Karpas-422 (cell line): ENCODE measurements at regions not wholly inside any gene's neighbourhood (a gene's known extent, or its start where the extent isn't known, plus 50 kb on each side); places are given as distances from the start of the nearest gene placed in this dataset.
"Not testable (repeated sequence)": the region's sequence is repeated elsewhere in the genome, so short reads cannot be mapped to it uniquely, and the experiment has no call there.

Source experiments
- DNase-seq: peaks from one replicate; pipeline ENCODE4 v3.0.0-alpha.2; 2015
- H2AFZ ChIP-seq: fragments of 200-600 bp; sonication (generic); 2 replicates; pipeline ENCODE4 v1.6.1; 2014; ENCODE audit warnings: antibody characterized with exemption, low read length, mixed read lengths
- H3K27ac ChIP-seq: fragments of 200-600 bp; sonication (generic); 2 replicates; pipeline ENCODE4 v1.5.1; 2014; ENCODE audit warnings: mild to moderate bottlenecking, low read length, moderate library complexity
- H3K27me3 ChIP-seq: fragments of 200-600 bp; sonication (generic); 2 replicates; pipeline ENCODE4 v1.6.1; 2014; ENCODE audit warnings: low read length, mixed read lengths
- H3K36me3 ChIP-seq: fragments of 200-600 bp; sonication (generic); 2 replicates; pipeline ENCODE4 v1.6.1; 2014; ENCODE audit warnings: low read length, mixed read lengths; ENCODE audit not compliant: insufficient read depth
- H3K4me1 ChIP-seq: fragments of 200-600 bp; sonication (generic); 2 replicates; pipeline ENCODE4 v1.6.1; 2014; ENCODE audit warnings: mild to moderate bottlenecking, low read length, mixed read lengths
- H3K4me2 ChIP-seq: fragments of 200-600 bp; sonication (generic); 2 replicates; pipeline ENCODE4 v1.6.1; 2014; ENCODE audit warnings: low read length, low read depth, mild to moderate bottlenecking; ENCODE audit not compliant: poor library complexity, severe bottlenecking
- H3K4me3 ChIP-seq: fragments of 200-600 bp; sonication (generic); 2 replicates; pipeline ENCODE4 v1.5.1; 2014; ENCODE audit warnings: mild to moderate bottlenecking, antibody characterized with exemption, low read length, mixed read lengths
- H3K79me2 ChIP-seq: fragments of 200-600 bp; sonication (generic); 2 replicates; pipeline ENCODE4 v1.6.1; 2014; ENCODE audit warnings: mild to moderate bottlenecking, low read length, mixed read lengths
- H3K9ac ChIP-seq: fragments of 200-600 bp; sonication (generic); 2 replicates; pipeline ENCODE4 v1.6.0; 2014; ENCODE audit warnings: low read length
- H3K9me2 ChIP-seq: fragments of 200-600 bp; sonication (generic), shearing (Covaris generic); replicated peaks from 2 replicates; pipeline ENCODE4 v1.6.0; 2014; ENCODE audit warnings: mild to moderate bottlenecking, low read length, moderate library complexity; ENCODE audit not compliant: insufficient read depth
- H3K9me3 ChIP-seq: fragments of 300-700, 200-600 bp; sonication (generic); 2 replicates; pipeline ENCODE4 v1.6.1; 2014; ENCODE audit warnings: low read length, mixed read lengths
- H4K20me1 ChIP-seq: fragments of 200-600 bp; sonication (generic); 2 replicates; pipeline ENCODE4 v1.6.1; 2014; ENCODE audit warnings: mild to moderate bottlenecking, antibody characterized with exemption, low read length, low read depth; ENCODE audit not compliant: insufficient read depth

DNA sequence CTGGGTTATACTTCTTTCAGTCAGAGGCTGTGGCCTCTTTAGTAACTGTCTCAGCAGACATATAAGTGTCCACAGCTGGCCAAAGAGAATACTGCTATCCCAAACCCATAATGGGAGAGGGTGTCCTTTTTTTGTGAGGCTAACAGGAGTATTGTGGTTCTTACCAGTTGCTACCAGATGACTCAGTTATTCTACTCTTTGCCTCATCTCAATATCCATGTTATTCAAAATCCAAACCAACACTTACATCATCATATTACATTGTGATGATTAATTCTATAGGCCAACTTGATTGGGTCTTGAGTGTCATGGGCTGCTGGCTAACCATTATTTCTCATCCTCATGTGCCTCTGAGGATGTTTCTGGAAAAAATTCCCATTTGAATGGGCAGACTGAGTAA lies 120.9 kb downstream of the TMEM168 start:
- no peak for DNase-seq
- H3K27ac ChIP-seq = no peak overlapping the region
- H3K4me2 ChIP-seq = no peak overlapping the region
- H3K9me2 ChIP-seq = no peaks in the 10 kb centered on the region
- no peak overlapping the region for H2AFZ ChIP-seq
- no peaks in the 10 kb centered on the region for H3K4me1 ChIP-seq
- no peak overlapping the region for H3K4me3 ChIP-seq
- no peaks in the 10 kb centered on the region for H3K27me3 ChIP-seq
- no peaks in the 10 kb centered on the region for H3K79me2 ChIP-seq
- no peak overlapping the region for H3K9ac ChIP-seq
- no peaks in the 10 kb centered on the region for H4K20me1 ChIP-seq
- H3K9me3 ChIP-seq = no peaks in the 10 kb centered on the region
- no peaks in the 10 kb centered on the region for H3K36me3 ChIP-seq

DNA sequence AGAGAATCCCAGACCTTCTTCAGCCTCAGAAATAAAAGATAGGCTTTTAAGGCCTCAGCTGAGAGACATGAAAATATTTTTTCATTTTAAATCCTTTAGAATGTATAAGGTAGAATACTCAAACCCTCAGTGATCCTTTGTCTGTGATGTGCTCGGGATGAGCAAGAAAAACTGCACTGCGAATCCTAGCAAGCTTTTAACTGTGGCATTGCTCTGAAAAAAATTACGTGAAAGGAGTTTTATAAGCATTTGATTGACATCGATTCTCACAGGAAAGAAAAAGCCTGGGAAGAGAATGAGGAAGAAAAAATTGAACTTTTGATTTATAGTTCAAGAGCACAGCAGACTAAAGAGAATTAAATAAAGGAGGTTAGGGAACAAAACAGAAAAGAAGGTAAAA lies 120.0 kb downstream of the TMEM168 start:
- Histone ChIP-seq H3K9me2 (no peaks in the 10 kb centered on the region), H3K79me2 (no peaks in the 10 kb centered on the region), H3K27me3 (no peaks in the 10 kb centered on the region), H3K4me3 (no peak overlapping the region), H3K27ac (no peak overlapping the region), H3K9me3 (no peaks in the 10 kb centered on the region), H3K36me3 (no peaks in the 10 kb centered on the region), H4K20me1 (no peaks in the 10 kb centered on the region), H3K4me1 (no peaks in the 10 kb centered on the region), H2AFZ (no peak overlapping the region), H3K9ac (no peak overlapping the region), H3K4me2 (no peak overlapping the region)
- no peak for DNase-seq

DNA sequence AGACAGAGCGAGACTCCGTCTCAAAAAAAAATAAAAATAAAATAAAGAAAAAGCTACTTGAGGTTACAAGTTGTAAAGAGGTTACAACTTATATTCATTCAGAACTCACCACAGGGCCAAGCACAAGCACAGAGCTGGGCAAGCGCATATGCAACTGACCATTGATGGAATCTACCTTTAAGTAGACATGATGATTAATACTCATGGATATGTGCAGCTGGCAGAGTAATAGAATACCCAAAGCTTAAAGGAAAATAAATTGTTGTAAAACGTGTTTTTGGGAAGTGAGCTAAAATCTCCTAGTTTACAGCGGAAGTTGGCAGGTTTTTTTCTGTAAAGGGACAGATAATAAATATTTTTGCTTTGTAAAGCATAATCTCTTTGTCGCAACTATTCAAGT lies 111.6 kb downstream of the TMEM168 start:
- Histone ChIP-seq H3K4me1 (no peaks in the 10 kb centered on the region), H3K27ac (no peak overlapping the region), H3K4me3 (no peak overlapping the region), H3K9me3 (no peaks in the 10 kb centered on the region), H3K9ac (no peak overlapping the region), H3K9me2 (no peaks in the 10 kb centered on the region), H4K20me1 (no peaks in the 10 kb centered on the region), H3K36me3 (no peaks in the 10 kb centered on the region), H3K27me3 (no peaks in the 10 kb centered on the region), H3K79me2 (no peaks in the 10 kb centered on the region), H2AFZ (no peak overlapping the region), H3K4me2 (no peak overlapping the region)
- DNase-seq = no peak

DNA sequence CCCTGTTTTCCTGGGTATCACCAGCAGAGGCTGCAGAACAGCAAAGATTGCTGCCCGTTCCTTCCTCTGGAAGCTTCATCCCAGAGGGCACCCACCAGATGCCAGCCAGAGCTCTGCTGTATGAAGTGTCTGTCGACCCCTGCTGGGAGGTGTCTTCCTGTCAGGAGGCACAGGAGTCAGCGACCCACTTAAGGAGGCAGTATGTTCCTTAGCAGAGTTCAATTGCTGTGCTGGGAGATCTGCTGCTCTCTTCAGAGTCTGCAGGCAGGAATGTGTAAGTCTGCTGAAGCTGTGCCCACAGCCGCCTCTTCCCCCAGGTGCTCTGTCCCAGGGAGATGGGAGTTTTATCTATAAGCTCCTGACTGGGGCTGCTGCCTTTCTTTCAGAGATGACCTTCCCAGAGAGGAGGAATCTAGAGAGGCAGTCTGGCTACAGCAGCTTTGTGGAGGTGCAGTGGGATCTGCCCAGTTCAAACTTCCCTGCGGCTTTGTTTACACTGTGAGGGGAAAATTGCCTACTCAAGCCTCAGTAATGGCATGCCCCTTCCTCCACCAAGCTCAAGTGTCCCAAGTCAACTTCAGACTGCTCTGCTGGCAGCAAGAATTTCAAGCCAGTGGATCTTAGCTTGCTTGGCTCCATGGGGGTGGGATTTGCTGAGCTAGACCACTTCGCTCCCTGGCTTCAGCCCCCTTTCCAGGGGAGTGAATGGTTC lies 100.6 kb downstream of the TMEM168 start:
- not testable (repeated sequence) for H3K27me3 ChIP-seq, H4K20me1 ChIP-seq, H3K4me1 ChIP-seq, H3K9me3 ChIP-seq, H3K9me2 ChIP-seq, H3K36me3 ChIP-seq, H3K9ac ChIP-seq, H3K4me3 ChIP-seq, DNase-seq, H3K27ac ChIP-seq, H3K79me2 ChIP-seq
- peak overlapping the region; percentile 84; the same call in 1 of the 2 replicates for H2AFZ ChIP-seq
- H3K4me2 ChIP-seq = peak overlapping the region; percentile 52

DNA sequence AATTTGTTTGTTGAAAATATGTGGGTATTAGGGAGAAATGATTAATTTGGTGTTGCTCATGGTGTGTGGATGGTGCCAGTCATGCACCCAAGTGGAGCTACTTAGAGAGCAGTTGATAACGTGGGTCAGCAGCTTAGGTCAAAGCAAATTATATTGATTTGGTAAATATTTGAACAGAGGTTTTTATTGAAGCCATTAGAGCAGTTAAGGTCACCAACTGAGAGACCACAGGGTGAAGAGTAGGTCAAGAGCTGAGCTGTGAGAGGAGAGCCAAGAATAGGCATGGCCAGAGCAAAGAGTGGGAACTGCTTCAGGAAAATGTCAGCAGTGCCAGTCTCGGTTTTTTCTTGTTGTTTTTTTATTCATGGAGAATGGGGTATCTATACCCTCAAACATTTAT lies 97.9 kb downstream of the TMEM168 start:
- Histone ChIP-seq H3K36me3 (no peaks in the 10 kb centered on the region), H4K20me1 (no peaks in the 10 kb centered on the region), H3K27me3 (no peaks in the 10 kb centered on the region), H3K9me2 (no peaks in the 10 kb centered on the region), H3K27ac (no peak overlapping the region), H3K79me2 (no peaks in the 10 kb centered on the region), H3K4me1 (no peaks in the 10 kb centered on the region; the same call in 1 of the 2 replicates), H3K9me3 (no peaks in the 10 kb centered on the region), H3K4me3 (no peak overlapping the region), H3K9ac (no peak overlapping the region), H2AFZ (no peak overlapping the region), H3K4me2 (no peak overlapping the region)
- DNase-seq = no peak

DNA sequence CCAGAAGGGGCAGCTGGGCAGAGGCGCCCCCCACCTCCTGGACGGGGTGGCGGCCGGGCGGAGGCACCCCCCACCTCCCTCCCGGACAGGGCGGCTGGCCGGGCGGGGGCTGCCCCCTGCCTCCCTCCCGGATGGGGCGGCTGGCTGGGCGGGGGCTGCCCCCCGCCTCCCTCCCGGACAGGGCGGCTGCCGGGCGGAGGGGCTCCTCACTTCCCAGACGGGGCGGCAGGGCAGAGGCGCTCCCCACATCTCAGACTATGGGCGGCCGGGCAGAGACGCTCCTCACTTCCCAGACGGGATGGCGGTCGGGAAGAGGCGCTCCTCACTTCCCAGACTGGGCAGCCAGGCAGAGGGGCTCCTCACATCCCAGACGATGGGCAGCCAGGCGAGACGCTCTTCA lies 93.0 kb downstream of the TMEM168 start:
- not testable (repeated sequence) for DNase-seq, H3K4me2 ChIP-seq, H3K27ac ChIP-seq, H3K79me2 ChIP-seq, H4K20me1 ChIP-seq, H2AFZ ChIP-seq, H3K9me2 ChIP-seq, H3K27me3 ChIP-seq, H3K9ac ChIP-seq, H3K9me3 ChIP-seq, H3K4me3 ChIP-seq, H3K36me3 ChIP-seq, H3K4me1 ChIP-seq

DNA sequence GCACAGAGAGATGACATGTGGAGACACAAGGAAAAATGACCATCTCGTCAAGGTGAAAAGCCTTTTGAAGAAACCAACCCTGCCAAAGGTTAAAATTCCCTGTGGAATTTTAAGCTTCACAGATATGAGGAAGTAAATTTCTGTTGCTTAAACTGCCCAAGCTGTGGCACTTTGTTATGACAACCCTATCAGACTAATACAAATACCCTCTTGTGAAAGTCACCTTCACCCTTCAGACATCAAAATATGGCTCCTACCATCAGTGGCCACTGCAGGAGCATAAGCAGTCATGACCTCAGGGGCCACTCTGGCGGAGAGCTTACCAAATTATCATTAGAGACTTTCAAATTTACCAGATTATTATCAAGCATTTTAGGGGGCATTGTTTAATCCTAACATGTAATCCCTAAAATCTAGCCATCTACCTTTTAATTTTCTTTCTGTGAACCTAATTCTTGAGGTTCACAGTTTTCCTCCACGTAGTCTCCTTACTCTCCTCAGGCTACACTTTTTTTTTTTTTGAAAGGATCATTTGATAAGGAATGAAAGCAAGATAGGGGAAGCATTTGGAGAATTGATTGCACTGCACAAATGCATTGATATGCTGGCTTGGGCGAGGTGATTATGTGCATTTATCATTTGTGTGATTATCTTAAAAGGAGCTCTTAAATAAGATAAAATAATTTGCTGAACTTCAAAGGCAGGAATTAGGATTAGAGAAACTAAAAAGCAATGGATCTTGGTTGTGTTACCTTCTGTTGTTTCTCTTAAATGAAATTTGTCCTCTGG lies 90.3 kb downstream of the TMEM168 start:
- Histone ChIP-seq H3K27ac (no peak overlapping the region), H3K27me3 (no peaks in the 10 kb centered on the region), H3K4me2 (no peak overlapping the region), H4K20me1 (no peaks in the 10 kb centered on the region), H3K9me3 (no peaks in the 10 kb centered on the region), H3K4me3 (no peak overlapping the region), H3K9ac (no peak overlapping the region), H3K9me2 (no peaks in the 10 kb centered on the region), H3K36me3 (no peaks in the 10 kb centered on the region), H3K4me1 (no peaks in the 10 kb centered on the region), H3K79me2 (no peaks in the 10 kb centered on the region), H2AFZ (no peak overlapping the region)
- no peak for DNase-seq

DNA sequence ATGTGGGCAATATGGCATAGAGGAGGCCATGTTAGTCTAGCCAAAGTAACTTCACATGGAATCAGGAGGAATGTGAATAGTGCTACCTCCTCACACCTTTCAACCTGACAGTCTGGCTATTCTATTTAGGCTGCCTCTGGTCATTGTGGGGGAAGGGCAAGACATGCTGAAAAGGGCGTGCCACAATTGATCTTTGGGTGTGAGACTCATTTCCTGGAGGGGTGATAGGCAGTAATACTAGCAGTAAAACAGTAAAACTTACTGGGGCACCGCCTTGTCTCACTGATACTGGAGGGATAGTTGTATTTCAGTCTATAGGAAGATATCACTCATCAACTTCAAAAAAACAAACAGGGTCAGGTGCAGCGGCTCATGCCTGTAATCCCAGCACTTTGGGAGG lies 88.7 kb downstream of the TMEM168 start:
- H3K27ac ChIP-seq = no peak overlapping the region
- no peaks in the 10 kb centered on the region for H3K36me3 ChIP-seq
- H3K79me2 ChIP-seq = no peaks in the 10 kb centered on the region
- no peaks in the 10 kb centered on the region for H3K27me3 ChIP-seq
- no peaks in the 10 kb centered on the region for H3K9me3 ChIP-seq
- no peak overlapping the region for H3K4me2 ChIP-seq
- DNase-seq = no peak
- H3K4me3 ChIP-seq = no peak overlapping the region
- no peaks in the 10 kb centered on the region for H4K20me1 ChIP-seq
- no peak overlapping the region for H3K9ac ChIP-seq
- no peaks in the 10 kb centered on the region for H3K4me1 ChIP-seq
- H2AFZ ChIP-seq = no peak overlapping the region
- H3K9me2 ChIP-seq = no peaks in the 10 kb centered on the region
